DMS 273 (cell line): ENCODE measurements at regions not wholly inside any gene's neighbourhood (a gene's known extent, or its start where the extent isn't known, plus 50 kb on each side); places are given as distances from the start of the nearest gene placed in this dataset.

ENCODE experiments used
- DNase-seq: peaks from one replicate; lab custom pipeline; 2025; ENCODE audit not compliant: unreplicated experiment; lab: John Stamatoyannopoulos, UW

DNA sequence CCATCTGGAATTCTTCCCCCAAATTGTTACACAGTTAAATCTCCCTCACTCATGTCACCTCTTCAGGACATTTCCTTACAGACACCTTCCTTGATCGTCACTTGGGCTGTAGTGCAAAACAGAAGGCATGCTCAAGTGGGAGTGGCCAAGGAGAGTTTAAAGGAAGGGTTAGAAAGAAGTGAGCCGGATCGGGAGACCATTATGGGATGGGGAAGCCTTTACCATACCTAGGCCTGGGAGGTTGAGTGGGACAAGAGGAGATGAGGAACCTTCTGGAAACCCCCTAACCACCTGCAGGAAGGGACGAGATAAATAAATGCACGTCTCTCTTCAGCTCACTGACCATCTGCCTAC, 102.7 kb downstream of the UCHL1 start:
- DNase-seq: peak; percentile 75

DNA sequence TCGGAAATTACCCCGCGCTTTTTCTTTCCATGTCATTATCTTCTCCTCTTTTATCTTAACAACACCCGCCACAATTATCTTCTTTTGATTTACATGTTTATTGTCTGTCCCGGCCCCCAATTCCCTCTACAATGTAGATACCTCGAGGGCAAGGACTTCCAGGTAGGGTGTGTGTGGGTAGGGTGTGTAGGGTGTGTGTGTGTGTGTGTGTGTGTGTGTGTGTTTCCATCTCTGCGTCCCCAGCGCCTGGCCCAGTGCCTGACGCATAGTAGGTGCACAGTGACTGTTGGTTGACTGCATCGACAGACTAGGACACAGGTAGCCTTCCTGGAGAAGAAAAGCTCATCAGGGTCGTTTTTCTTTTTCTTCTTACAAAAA, 103.1 kb downstream of the UCHL1 start:
- no peak for DNase-seq

DNA sequence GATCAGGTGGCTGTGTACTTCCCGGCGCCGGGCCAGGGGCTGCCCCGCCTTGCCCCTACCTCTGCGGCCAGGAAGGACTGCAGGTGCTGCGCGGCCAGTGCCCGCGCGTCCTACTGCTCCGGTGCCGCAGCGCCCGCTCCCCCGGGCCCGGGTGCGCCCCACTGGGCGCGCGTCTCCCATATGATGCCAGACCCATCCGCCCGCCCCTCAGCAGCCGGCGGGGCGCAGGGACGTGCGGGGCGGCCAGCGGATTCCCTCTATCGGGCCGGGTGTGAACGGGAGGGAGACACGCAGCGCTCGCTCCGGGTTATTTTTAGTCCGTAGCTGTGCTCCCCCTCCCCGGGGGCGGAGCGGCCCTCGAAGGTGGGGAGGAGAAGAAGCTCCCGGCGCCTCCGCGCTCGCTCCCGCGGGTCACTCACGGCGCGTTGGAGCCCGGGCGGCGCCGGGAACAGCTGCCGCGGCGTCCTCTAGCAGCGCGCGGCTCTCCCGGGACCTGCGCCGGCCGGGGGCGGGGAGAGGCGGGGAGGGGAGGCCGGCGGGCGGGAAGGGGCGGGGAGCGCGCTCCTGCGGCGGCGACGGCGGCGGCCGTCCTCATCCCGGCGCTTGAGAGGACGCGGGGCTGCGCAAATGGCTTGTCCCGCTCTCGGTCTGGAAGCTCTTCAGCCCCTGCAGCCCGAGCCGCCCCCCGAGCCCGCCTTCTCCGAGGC, 103.6 kb downstream of the UCHL1 start:
- peak; percentile 96 for DNase-seq

DNA sequence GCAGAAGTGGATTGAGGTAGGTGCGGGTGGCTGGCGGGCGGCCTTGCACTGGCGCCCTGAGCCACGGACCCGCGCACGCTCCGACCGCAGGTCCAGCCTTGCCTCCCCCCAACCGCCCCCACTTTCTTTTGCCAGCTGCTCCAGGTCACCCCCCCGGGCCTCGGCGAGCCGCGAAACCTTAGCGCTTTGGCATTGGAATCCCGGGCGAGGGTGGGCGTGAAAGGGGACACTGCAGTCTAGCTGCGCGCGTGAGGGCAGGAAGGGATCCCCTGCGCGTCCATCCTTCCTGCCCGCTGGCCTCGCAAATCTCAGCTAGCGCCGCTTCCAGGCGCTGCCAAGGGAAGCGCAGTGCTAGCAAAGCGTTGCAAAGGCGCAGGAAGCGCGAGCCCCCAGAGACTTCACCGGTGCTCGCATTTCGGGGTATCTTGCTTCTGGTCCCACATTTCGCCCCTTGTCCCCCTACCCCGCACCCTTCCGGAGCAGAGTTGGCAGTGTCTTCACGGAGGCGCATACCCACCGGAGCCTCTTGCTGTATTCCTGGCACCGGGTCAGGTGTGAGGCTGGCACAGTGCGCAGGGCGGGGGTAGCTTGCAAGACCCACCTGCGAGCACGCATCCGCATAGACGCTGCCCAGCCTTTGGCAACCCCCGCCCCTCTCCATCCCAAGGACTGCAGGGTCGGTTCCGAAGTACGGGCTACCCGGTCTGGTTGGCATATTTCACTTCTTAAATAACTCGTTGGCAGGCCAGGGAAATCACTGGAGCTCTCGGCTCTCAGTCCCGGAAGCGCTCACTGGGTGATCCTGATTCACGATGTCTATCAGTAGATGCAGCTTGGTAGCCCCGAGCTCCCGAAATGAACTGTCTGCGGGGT, 104.4 kb downstream of the UCHL1 start:
- DNase-seq: peak; percentile 81

DNA sequence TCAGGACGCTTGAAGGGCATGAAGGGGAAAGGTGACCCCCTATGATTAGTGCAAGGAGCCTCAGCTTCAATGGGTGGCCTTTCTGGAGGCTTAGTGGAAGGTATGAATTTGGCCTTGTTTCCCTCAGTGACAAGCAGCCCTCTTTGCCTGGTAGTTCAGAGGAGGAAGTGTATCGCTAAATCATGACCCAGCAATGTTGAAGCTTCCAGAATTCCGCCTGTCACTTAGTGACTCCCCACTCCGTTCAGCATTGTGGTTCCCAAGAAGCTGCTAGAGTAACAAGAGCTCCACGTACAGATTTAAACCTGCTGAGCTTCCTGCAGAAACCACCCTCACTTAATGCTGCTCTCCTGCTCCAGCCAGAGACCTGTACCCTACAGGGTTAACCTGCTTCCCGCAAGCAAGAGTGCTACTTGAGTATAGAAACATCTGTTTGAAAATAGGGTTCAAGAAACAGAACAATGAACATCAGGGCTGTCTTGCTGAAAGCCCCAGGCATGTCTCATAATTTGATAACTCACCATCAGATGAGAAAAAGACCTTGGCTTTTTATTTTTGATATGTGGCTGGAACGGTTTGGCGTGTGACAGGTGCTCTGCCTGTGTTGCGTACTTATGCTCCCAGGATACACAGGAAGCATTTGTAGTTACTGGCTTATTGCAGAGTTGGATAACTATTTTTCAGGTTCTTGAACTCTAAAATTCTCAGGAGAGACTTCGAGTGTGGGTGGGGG, 105.2 kb downstream of the UCHL1 start:
- peak; percentile 56 for DNase-seq

DNA sequence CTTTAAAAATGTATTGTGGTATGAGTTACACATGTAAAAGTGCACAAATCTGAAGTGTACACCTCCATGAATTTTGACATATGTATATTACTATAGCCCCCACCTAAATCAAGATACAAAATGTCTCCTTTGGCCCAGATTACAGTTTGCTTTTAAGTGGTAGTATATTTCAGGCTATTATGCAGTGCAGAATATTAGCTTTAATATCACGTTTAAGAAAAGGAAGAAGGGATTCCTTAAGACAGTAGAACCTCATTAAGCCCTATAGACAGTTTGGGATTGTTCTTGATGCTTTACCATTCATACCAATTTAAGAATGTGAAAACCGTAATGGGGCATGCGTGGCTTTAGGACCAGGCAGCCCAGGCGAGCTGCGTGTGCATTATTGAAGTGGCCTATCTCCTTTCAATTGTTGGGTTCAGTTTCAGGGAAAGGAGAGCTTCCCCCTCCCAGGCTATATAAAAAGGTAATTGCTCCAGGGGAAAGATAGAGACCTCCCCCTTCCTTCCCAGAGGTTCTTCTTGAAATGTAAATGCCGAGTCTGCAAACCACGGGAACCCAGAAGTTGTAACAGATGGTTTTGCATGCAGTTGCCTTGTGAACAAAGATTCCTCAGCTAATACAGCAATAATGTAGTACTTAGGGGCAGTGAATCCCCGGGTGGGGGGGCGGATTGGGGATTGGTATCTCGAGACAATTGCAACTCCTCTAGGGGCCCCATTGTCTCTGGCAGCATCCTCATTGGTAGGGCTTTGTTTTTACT, 106.1 kb downstream of the UCHL1 start:
- peak; percentile 79 for DNase-seq

DNA sequence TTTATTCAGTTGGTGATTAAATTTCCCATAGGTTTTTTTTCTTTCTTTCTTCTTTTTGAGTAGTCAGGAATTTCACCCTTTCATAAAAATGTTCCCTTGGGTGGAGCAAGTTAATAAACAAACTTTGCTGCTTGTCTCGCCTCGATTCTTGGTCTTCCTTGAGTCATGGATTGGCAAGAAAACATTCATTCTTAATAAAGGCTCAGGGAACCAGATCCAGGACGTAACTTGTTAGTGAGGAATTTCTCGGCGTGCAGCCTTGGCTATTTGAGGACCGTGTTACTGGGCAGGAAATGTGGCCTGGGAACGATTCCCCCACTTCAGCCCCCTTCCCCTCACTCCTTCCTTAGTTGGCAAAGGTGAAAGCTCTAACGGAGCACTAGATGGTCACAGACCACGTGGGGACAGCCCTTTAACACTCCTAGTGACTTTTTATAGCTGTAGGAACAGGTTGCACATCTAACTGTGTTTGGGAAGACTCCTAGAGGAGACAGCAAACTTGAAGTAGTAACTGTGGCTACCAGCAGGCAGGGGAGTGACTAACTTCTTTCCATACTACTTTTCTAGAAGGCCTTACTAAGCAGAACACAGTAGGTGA, 106.8 kb downstream of the UCHL1 start:
- DNase-seq: peak; percentile 55

DNA sequence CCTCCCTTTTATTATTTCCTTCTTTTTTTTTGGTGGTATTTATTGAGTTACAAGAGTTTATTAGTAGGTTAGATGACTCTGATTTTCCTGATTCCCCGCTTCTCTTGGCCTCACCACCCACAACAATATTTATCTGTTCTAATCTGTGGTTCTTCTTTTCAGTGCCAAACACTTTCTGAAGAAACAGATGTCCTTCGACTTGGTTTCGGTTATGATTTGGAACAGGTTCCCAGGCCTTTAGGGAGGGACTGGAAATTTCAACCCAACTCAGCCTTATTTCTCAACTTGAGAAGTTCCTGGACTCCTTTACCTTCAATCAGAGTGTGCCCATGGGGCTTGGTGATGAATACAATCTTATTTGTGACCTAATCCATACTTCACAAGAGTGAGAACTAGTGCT, 108.1 kb downstream of the UCHL1 start:
- peak; percentile 43 for DNase-seq

DNA sequence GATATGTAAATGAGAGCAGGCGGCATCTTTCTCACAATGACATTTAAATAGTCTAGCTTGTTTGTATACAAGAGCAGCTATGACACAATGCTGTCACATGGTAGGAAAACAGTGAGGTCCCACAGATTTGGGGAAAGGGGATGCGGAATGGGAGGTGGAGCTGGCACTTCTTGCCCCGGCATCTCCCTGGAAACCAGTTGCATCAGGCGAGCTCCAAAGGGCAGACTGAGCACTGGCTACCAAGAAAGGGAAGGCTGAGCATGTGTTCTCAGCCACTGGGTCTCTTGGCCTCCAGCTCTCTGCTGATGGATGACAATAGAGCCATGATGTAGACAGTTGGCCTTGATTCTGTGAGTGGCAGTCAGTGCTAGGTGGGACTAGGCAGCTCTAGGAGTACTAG, 109.0 kb downstream of the UCHL1 start:
- no peak for DNase-seq

DNA sequence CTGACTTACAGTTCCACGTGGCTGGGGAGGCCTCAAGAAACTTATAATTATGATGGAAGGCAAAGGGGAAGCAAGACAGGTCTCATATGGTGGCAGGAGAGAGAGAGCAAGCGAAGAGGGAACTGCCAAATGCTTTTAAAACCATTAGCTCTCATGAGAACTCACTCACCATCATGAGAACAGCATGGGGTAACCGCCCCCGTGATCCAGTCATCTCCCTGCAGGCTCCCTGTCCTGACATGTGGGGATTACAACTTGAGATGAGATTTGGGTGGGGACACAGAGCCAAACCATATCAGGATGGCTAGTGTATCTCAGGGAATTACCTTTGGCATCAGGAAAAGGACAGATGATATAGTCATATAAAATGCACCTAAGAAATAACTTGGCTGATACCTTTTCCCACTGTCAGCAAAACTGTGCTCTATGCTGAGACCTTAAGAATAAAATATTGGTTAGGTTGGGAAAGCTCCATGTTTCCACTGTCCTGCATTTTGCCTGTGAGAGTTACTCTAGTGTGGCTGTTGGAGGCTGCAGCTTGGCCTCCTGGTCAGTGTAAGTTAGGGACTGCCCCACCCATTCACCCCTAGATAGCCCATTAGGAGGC, 110.3 kb downstream of the UCHL1 start:
- DNase-seq: peak; percentile 21

DNA sequence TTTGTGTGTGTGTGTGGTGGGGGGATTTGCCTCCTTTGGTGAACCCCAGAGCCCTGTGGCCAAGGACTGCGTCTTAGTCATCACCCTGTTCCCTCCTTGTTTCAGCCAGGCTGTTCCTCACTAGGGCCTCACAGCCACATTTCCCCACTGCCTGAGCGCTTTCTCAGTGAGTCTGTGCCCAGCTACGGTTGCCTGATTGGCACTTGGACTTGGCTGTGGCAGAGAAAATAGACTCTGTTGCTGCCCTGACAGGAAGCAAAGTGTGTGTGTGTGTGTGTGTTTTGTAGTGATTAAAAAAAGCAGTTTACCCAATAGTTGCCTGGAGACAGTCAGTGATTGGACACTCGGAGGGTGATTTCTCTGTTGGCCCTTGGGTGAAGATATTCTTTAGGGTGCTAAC, 113.0 kb downstream of the UCHL1 start:
- peak; percentile 45 for DNase-seq

DNA sequence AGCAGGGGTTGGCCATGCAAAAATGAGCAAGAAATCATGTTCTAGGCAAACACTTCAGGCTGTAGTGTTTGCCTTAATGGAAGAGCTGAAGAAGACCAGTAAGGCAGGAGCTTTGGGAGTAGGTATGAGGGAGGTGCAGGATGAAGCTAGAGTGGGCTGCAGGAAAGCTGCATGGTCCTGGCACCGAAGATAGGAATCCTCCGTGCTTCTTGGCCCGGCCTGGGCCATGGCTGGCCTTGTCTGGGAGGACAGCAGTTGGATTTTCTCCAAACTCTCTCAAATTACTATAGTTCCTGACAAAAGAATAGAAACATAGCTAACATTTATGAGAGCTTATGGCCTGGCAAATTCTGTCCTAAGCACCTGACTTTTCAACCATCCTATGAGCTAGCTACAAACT, 116.5 kb downstream of the UCHL1 start:
- peak; percentile 7 for DNase-seq

DNA sequence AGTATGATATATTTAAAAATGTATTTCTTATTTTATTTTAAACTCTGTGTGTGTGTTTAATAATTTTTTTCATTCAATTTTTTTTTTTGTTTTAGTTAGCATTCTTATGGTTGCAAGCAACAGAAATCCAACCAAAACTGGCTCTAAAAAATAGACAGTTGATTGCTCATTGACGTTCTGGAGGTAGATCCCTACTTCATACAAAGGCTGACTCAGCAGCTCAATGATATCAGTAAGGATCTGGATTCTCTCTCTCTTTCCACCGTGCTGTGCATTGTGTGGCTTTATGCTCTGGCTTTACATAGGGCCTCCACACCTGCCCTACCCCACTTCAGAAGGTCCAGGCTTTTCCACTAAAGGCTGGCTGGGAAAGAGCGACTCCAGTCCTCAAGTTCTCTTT, 117.8 kb downstream of the UCHL1 start:
- DNase-seq: peak; percentile 49

DNA sequence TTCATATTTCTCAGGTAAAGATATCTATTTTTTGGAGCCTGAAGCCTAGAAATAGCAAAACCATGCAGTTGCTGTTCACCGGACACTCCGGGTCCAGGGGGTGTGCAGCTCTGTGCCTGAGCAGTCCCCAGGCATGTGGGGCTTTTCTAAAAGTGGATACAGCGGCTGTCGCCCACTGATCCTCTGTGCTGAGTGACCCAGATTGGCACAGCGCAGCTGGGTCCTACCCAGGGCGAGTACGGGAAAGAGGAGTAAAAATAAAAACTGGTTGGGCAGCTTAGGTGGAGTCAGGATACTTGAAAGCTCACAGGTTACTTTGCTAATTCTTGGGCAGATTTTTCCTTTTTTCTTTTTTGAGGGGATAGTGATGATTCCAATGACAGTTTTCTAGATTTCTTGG, 118.8 kb downstream of the UCHL1 start:
- no peak for DNase-seq

DNA sequence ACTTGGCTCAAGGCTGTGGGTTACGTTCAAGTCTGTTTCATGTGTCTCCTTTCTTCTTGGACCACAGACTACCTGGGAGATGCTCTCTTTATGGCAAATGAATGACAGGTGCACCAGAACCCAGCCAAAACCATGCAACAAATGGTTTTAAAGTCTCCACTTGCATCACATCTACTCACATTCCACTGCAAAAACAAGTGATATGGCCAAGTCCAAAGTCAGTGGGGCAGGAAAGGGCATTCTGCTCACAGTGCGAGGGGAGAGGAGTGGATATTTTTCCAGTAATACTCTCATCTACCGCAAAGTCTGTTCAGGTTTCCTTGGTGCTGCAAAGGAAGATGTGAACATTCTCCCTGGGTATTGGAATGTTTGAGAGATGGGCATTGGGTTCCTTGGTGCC, 120.5 kb downstream of the UCHL1 start:
- DNase-seq: no peak

DNA sequence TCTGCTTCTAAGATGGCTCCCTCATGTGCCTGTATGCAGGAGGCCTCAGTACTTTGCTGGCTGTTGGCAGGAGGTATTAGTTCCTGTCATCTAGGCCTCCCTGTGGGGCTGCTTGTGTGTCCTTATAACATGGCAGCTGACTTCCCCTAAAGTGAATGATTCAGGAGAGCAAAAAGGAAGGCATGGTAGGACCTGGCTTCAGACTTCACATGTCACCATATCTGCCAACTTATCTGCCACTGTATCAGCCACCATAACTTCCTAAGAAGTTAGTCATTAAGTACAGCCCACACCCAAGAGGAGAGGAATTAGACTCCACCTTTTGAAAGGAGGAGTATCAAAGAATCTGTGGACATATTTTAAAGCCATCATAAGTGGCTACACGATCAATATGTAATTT, 122.5 kb downstream of the UCHL1 start:
- no peak for DNase-seq

DNA sequence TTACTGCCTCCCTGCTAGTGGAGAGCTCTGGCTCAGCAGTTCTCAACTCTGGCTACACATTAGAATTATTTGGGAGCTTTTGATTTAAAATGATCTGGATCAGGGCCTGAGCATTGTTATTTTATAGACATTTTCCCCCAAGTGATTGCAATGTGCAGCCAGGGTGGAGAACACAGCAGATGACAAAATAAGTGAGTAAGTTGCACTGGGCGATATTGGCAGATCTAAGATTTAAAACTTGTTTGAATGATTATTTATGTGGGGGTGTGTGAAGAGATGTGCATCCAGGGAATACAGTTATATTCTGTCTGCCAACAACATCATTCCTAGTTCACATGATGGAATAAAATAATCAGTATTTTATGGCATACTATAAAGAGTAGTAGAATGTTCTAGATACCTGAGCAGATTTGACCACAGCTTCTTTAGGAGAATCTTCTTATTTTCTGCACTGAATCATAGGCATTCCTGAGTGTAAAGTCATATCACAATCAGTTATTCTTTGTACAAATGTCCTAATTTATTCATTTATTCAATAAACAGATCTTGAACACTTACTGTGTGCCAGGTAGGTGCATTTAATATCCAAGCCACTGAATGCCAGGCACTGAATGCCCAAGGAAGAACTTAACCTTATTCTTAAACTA, 123.9 kb downstream of the UCHL1 start:
- no peak for DNase-seq

DNA sequence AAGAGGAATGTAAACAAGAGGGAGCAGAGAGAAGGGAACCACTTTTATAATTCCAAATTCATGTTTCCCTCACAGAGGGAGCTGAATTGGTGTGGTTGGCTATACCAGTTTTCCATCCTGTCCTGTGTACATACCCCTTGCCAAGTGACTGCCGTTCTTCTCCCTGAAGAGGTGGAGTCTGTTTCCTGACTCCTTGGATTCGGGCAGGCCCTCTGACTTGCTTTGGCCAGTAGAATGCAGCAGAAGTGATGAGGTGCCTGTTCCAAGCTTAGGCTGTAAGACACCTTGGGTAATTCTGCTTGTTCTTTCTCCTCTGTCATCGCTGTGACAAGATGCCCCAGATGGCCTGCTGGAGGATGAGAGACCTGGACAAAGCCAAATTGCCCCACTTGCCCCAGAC, 124.7 kb downstream of the UCHL1 start:
- DNase-seq: no peak

DNA sequence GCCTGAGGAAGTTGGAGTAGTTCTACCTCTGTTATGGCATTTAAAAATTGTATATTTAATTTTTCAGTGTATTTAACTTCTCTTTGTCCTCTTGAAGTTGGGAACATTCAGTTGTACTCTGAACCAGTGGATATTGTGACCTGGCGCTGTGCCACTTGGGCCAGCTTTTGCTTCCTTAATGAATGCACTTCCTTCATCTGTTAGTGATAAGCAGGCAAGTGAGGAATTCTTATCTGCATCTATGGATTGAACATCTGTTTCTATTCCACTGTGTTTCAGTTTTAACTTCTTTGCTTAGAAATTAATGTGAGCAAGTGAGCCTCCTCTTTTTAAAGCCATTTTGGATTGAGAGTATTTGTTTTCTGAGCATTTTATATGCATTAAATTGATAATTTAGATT, 128.3 kb downstream of the UCHL1 start:
- DNase-seq: peak; percentile 93

DNA sequence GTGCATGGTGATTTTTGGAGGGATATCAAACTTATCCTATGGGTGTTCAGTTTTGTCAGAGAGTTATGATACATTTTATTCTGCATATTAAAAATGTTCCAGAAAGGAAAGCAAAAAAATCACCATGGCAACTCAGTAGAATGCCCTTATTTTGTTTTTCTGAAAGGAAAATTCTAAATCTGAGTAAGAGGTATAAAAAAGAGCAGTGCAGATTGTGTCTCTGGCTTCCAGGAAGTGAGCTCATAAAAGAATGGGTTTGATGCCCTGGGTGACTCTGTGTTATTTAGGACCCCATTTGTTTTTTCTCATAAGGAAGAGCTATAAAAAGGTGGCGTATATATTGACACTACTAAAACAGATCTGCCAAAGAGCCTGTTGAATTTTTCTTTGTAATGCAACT, 128.8 kb downstream of the UCHL1 start:
- no peak for DNase-seq
